Esophagus muscularis mucosa (tissue), 3 donors: ENCODE measurements at regions not wholly inside any gene's neighbourhood (a gene's known extent, or its start where the extent isn't known, plus 50 kb on each side); places are given as distances from the start of the nearest gene placed in this dataset.

Experiments used
- POLR2A ChIP-seq: fragments of 450-650 bp; IDR thresholded peaks from one replicate; pipeline ENCODE4 v1.6.1; 2017; ENCODE audit warnings: antibody characterized with exemption, moderate library complexity, mild to moderate bottlenecking, low read depth
- POLR2AphosphoS5 ChIP-seq, 2 donors: sonication (generic); formaldehyde crosslinking; IDR thresholded peaks; one replicate each; pipeline ENCODE4 v1.6.1; 2017; ENCODE audit warnings: antibody characterized with exemption in 2 of 2
- TF ChIP-seq, protein P1 (sequence below), 3 experiments: fragments of 200-600 bp in 2 of 3; fragments of 450-650 bp in 1 of 3; sonication (generic) in 2 of 3; IDR thresholded peaks; one replicate each; pipeline ENCODE4 v1.5.1; 2017 to 2019; ENCODE audit warnings: antibody characterized with exemption in 3 of 3, mild to moderate bottlenecking in 2 of 3, moderate library complexity in 1 of 3

DNA sequence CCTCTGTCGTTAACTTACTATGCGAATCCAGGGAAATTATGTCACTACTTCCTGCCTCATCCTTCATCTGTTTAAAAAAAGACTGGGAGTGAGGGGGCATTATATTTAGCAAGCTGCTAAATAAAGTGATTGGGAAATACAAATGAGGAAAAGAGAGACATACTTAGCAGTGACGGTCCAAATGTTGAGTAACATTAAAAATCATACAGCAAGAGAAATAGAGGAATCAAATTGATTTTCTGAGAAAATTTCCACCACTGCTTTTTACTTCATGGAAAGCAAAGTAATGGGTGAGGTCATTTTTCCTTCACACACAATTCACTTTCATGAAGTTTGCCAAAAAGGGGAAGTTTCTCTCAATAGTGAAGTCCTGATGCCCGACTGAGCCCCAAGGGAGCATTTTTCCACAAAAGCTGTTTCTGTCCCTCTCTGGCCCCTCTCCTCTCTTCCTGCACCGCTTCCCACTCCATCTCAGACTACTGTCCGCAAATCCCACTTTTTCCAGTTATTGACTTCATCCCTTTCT is 61.9 kb upstream of the ADO start:
- TF ChIP-seq, protein P1, sequence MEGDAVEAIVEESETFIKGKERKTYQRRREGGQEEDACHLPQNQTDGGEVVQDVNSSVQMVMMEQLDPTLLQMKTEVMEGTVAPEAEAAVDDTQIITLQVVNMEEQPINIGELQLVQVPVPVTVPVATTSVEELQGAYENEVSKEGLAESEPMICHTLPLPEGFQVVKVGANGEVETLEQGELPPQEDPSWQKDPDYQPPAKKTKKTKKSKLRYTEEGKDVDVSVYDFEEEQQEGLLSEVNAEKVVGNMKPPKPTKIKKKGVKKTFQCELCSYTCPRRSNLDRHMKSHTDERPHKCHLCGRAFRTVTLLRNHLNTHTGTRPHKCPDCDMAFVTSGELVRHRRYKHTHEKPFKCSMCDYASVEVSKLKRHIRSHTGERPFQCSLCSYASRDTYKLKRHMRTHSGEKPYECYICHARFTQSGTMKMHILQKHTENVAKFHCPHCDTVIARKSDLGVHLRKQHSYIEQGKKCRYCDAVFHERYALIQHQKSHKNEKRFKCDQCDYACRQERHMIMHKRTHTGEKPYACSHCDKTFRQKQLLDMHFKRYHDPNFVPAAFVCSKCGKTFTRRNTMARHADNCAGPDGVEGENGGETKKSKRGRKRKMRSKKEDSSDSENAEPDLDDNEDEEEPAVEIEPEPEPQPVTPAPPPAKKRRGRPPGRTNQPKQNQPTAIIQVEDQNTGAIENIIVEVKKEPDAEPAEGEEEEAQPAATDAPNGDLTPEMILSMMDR (IDR thresholded peaks at IDR 0.05): no peak
- no peak for TF ChIP-seq POLR2AphosphoS5 (IDR thresholded peaks at IDR 0.05)
- TF ChIP-seq POLR2A: no peak
